NCI-H345 (cell line): ENCODE measurements at regions not wholly inside any gene's neighbourhood (a gene's known extent, or its start where the extent isn't known, plus 50 kb on each side); places are given as distances from the start of the nearest gene placed in this dataset.
"Not testable (repeated sequence)": the region's sequence is repeated elsewhere in the genome, so short reads cannot be mapped to it uniquely, and the experiment has no call there.

Source experiments
- DNase-seq: peaks from one replicate; lab custom pipeline; 2025; lab: John Stamatoyannopoulos, UW

DNA sequence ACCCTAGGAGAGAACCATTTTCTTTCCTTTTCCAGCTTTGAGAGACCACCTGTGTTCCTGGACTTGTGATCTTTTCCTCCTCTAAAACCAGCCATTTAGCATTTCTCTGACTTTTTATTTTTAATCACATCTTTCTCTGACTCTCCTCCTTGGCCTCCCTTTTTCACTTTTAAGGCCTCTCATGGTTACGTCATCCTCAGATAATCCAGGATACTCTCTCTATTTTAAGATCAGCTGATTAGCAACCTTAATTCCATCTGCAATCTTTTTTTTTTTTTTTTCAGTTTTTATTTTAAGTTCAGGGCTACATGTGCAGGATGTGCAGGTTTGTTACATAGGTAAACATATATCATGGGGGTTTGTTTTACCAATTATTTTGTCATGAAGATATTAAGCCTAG lies 54.0 kb downstream of the RFPL4B start:
- DNase-seq = no peak

DNA sequence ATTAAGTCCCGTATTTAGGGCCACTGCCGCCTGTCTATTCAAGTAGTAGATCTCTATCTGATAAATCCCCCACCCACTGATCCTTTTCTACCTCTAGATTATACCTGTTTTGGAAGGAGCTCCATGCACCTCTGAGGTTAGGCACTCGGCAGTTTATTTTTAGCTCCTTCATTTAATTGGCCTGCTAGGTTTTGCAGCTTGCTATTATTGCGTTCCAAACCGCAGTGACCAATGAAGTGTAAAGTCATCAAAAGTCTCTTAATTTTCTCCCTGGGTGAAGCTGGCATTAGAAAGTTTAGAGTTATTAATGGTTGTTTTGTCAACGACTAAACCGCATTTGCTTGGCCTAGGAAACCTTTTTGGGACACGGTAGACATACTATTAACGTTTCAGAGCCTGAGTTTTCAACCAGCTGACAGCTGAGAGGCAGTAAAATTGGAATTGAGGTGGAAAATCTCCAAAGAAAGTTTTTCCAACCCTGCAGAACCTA lies 60.0 kb downstream of the RFPL4B start:
- DNase-seq = no peak

DNA sequence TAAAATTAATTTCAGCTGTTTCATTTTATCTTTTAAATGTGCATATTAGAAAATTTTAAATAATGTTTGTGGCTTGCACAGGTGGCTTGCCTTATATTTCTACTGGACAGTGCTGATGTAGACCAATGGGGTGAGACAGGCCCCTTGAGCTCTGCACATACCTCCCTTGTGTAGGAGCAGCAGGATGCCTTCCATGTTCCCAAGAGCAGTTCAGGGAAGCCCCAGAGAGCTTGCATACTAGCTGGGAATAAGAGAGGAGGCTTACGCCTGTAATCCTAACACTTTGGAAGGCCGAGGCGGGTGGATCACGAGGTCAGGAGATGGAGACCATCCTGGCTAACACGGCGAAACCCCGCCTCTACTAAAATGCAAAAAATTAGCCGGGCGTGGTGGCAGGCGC lies 61.4 kb downstream of the RFPL4B start:
- DNase-seq = no peak

DNA sequence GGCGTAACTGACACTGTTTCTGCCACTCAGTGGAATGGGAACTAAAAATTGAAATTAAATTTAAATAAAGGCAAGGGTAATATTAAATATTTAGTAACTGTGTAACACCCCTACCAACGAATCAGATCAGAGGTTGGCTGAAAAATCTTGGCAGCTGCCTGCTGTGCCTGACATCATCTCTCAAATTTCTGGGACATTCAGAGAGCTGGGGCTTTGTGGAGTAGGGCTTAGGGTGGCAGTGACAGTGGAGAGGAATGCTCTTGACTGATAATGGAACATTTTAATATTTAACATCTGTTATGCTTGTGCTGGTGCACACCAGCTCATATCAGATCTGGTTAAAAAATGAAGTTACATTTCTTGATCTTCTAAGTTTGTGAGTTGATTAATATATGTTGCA lies 62.2 kb downstream of the RFPL4B start:
- no peak for DNase-seq

DNA sequence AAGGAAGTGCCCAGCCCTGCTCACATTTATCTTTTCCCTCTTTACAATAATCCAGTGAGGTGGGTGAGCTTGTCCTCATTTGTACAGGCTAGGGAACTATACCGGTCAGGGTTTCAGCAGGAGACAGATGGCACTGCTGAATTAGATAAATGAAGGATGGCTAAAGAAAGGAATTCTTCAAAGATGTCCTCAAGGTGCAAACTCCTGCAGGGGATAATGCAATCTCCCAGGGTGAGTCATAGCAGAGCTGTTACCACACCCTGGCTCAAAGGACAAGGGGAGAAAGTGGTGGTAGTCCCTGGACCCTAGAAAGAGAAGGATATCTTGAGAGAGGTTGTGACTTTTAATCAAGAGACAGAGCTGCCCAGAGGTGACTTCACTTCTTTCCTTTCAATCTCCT lies 66.7 kb downstream of the RFPL4B start:
- no peak for DNase-seq

DNA sequence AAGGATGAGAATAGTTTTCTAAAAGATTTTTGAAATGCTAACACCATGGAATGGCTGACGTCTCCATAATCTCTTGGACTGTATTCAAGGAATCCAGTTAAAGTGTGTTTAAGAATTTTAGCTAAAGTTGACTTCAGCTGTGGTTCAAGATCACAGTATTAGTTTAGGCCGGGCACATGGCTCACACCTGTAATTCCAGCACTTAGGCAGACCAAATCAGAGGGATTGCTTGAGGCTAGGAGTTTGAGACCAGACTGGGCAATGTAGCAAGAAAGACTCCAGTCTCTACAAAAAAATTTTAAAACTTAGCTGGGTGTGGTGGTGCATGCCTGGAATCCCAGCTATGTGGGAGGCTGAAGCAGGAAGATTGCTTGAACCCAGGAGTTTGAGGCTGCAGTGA lies 68.2 kb downstream of the RFPL4B start:
- DNase-seq = no peak

DNA sequence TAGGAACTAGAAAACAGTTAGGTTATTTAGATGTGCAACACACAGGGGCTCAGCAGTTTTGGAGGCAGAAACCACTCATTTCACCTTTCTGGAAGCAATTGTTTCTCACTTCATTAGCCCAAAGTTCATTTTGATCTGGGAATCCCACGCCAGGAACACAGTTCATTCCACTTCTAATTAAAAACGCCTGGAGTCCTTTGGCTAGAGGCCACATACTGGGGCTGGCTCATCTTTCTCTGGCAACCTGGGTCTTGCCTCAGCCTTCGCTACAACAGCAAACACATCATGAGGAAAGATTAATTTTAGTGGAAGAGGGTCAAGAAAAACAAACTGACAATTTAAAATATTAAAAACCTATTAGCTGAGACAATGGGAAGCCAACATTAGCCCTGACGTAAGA lies 69.7 kb downstream of the RFPL4B start:
- DNase-seq = no peak

DNA sequence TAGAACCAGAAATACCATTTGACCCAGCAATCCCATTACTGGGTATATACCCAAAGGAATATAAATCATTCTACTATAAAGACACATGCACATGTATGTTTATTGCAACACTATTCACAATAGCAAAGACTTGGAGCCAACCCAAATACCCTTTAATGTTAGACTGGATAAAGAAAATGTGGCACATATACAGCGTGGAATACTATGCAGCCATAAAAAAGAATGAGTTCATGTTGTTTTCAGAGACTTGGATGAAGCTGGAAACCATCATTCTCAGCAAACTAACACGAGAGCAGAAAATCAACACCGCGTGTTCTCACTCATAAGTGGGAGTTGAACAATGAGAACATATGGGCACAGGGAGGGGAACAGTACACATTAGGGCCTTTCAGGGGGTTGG lies 79.9 kb downstream of the RFPL4B start:
- not testable (repeated sequence) for DNase-seq

DNA sequence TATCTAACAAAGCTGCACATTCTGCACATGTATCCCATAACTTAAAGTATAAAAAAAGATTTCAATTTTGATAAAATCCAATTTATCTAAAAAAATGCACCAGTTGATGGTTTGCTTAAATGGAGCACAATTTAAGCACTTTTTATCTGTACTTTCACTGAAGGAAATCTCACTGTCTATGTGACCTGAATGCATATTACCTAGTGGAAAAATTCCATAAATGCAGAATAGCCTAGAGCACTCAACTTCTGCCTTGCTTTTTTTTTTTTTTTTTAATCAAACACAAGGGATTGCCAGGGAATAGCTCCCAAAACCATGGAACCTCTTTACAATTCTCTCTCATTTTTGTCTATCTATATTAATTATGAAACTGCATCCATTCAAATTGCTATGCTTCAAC lies 80.4 kb downstream of the RFPL4B start:
- no peak for DNase-seq

DNA sequence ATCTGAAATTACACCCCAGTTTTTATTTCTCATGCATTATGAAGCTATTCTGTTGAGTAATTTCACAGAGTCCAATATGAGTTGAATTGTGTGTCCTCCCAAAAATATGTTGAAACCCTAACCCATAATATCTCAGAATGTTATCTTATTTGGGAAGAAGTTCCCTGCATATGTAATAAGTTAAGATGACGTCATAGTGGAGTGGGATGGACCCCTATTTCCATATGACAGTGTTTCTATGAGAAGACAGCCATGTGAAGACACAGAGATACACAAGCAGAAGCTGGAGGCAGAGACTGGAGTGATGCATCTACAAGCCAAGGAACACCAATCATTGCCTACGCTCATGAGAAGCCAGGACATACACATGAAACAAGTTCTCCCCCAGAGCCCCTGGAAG lies 81.3 kb downstream of the RFPL4B start:
- DNase-seq = no peak

DNA sequence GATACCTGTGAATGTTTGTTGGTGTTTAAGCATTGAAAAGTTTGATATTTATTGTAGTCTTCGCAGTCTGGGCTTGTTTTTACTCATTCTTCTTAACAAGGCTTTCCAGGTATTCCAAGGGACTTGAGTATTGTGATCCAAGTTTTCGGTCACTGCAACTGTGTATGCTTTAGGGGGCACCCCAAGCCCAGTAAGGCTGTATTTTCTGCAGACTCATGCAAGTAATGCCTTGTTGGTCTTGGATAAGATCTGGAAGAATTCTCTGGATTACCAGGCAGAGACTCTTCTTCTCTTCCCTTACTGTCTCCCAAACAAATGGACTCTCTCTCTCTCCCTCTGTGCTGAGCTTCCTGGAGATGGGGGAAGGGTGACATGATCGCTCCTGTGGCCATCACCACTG lies 82.1 kb downstream of the RFPL4B start:
- DNase-seq = no peak

DNA sequence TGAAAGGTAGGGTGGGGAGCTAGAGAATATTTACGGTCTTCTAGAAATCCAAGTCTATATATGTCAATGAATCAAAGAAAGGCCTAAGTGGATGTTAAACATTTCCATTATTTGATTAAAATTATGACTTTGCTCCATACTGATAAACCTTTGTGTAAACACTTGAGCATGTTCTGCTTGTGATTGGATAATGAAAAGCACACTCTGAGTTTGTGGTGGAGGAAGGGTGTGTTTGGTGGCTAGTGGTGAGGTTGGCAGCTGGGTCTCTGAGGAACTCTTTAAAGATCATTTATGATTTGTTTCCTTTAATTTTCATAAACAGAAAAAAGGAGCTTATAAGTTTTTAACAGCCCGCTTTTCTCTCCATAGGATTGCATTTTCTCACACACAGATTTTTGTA lies 84.7 kb downstream of the RFPL4B start:
- DNase-seq = no peak

DNA sequence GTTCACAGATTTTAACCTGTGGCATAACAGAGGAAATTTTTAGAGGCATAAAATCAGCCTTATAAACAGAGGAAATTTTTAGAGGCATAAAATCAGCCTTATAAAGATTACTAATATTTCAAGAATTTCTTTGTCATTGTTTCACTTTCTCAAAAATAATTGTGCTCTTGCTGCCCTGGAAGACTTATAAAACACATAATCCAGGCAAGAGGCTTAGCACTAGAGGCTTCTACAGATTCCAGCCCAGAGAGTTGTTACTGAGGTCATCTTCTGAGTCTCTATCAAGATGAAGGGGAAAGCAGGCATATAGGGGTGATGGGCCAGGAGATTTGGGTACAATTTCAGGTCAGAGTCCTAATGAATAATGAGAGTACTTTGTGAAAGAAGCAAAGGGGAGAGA lies 85.7 kb downstream of the RFPL4B start:
- no peak for DNase-seq

DNA sequence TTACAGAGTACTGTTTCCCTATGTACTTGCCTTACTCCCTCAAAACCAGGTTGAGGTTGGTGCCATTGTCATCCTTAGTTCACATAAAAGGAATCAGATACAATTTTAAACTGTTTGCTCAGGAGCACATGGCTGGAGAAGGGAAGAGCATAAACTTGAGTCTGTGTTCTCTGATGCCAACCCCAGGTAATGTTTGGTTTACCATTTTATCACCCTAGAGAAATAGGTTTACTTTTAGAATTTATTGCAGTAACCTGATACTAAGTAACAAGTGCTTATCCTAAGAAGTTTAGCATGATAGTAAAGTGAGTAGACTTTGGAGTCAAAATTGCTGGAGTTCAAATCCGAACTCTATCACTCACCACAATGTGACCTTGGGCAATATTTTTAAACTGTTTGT lies 86.3 kb downstream of the RFPL4B start:
- no peak for DNase-seq

DNA sequence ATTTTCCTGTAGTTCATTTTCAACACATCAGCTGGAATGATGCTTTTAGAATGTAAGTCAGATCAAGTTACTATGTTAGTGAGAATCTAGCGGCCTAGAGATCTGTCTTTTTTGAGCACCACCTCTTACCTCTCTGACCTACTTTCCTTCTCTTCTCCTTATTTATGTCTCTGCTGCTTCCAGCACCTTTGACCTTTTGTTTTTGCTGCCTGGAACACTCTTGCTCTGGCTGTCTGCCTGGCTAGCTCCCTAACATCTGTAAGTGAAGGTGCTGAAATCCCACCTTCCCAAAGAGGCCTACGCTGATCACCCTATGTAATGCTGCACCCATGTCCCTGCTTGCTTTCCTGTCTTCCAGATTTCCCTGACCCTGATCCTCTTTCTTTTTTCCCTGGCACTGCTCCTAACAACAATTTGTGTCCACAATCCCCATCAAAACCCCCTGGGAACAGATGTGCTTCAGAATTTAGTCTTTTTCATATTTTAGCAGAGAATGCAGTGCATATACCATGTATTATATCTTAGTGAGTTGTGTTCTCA lies 87.8 kb downstream of the RFPL4B start:
- DNase-seq = no peak

DNA sequence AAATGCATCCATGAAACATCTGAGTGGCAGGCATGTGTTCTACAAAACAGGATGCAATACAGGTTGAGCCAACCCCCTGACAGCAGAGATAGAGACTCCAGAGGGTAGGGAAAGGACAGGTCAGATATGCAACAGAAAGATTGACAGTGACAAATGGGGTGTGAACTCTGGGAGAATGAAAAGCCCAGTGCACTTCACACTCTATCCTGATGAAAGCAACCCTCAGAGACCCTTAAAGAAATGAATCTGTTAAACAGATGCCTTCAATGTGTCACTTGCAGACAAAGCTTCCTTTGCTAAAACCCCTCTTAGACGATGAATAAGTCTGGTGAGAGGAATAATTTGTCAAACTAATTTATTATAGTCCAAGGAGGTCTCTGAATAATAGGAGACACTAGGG lies 89.9 kb downstream of the RFPL4B start:
- DNase-seq = no peak

DNA sequence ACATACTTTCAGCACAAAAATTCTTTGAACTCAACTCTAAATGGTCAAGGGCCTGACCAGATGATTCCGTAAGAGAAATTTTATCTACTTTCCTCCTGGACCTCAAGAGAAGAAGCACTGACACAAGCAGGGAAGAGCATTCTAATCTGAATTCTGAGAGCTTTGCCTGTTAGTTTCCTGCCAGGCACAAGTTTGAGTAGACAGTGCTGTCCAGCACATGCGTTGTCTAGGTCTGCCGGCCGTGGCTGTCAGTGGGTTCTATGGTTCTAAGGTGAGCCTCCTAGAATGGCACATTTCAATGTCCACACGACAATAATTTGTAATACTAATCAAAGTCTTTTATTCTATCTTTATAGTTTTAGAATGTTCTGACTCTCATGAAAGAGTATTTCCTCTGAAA lies 91.9 kb downstream of the RFPL4B start:
- DNase-seq = no peak

DNA sequence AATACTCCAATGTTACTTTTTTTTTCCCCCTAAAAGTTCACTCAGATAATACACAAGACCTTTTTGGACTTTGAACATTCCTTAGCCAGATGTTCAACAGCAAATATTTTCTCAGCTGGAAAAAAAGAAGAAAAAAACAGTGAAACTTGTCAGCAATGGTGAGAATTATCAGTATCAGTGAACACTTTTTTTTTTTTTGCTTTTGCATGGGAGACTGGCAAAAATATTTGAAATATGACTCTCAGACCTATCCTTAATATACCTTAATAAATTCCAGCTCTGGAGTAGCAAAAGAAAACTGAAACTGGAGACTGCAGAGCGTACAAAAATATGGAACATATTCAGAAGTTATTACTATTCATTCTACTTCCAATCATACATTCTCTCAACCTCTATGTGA lies 92.3 kb downstream of the RFPL4B start:
- DNase-seq = no peak

DNA sequence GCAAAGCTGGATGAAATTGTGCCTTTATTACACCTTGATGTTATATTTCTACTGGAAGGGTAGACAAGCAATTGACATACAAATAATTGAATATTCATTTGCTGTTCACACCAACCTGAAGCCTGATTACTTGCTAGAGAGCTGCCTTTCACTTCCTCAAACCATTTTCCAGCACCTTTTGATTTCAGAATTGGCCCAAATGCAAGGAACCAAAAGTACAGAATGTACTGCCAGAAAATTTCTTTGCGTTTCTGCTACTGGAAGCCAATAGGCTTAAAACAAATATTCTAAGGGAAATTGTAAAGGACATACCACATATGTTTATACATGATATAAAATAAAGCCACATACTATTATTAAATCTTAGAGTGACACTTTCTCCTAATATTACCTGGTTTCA lies 94.5 kb downstream of the RFPL4B start:
- no peak for DNase-seq

DNA sequence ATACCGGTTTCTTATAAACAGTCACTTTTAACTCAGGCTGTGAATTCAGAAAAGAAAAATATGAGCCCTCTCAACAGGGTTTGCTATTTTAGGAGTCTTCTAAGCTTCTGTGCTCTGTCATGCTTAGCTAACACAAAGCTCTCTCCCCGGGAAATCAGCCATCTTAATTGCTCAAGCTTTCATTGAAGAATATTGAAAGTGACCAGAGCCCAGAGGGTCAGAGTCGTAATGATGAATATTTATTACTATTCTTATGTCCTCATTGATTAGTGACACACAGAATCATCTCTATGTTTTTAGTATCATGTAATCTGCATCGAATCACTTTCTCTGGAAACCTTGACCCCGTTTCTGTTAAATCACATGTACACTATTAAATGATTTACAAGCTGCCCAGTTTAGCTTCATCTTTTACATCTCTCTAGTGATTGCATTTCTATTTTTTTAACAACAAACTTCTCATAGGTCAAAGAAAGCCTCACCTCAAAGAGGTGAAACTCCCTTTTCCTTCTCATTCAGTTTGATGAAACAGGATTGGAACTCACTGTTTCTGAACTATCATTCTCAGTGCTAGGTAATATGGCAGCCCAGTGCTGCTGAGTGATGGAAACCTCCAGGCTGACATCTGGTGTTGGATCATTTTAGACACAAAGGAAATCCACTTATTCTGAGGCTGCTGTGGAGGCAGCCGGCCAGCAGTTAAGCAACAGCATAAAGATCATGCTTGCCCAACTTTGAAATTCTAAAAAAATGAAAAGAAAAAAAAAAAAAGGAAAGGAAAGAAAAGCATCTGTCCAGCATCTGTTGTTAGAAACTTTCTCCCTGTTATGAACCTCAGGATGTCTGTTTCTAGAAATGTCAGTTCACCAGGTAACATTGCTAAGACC lies 96.3 kb downstream of the RFPL4B start:
- no peak for DNase-seq

DNA sequence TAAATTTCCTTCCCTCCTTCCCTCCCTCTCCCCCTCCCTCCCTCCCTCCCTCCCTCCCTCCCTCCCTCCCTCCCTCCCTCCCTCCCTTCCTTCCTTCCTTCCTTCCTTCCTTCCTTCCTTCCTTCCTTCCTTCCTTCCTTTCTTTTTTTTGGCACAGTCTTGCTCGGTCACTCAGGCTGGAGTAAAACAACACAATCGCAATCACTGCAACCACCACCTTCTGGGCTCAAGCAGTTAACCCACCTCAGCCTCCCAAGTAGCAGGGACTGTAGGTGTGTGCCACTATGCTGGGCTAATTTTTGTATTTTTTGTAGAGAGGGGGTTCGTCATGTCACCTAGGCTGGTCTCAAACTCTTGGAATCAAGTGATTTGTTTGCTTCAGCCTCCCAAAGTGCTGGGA lies 101.7 kb downstream of the RFPL4B start:
- DNase-seq = not testable (repeated sequence)

DNA sequence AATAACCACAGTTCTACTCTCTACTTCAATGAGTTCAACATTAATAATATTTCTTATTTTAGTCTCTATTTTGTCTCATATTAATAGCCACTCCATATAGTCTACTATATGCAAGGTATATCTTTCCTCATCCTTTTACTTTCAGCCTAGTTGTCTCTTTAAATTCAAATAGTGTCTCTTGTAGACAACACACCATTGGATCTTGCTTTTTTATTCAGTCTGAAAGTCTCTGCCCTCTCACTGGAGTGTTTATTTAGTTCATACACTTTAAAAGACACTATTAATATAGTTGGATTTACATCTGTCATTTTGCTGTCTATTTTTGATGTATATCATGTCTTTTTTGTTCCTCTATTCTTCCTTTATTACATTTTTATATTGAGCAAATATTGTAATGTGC lies 103.5 kb downstream of the RFPL4B start:
- DNase-seq = no peak

DNA sequence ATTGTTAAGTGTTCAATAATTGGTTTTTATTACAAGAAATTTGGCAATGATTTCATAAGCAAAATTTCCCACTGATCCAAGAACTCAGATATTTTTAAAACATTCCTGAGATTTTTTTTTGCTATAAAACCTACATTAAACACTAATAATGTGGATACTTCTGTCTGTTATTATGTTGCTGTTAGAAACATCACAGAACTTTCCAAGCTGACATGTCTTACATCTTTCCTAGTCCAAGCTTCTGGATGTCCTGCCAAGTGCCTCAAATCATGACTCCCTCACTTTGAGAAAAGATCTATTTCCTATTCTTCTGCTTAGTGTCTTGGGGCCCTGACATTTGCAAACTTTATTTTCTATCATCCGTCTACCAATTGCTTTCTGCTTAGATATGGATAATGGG lies 110.8 kb downstream of the RFPL4B start:
- no peak for DNase-seq

DNA sequence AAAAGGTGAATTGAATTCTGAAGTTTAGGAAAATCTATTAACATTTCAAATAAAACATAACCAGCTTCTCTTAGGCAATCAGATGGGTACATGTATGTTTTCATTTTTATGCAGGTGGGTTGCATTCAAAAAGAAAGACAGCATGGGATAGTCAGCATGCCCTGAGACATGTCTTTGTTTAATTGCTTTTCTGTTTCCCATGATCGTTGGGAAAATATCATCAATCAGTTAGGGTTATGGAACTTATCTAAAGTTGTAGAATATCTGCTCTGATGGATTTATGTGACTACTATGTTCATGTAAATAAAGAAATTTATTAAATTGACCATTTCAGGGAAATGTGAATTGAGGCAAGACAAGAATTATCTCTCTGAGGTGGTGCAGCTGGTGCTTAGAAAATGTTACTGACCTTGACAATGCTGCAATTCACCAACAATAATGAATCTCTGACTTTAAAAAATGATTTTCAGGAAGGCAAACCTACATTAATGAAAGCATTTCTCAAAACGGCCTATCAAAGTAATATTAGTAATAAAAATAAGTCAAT lies 112.7 kb downstream of the RFPL4B start:
- no peak for DNase-seq
